HCT116 (cell line): ENCODE measurements at regions not wholly inside any gene's neighbourhood (a gene's known extent, or its start where the extent isn't known, plus 50 kb on each side); places are given as distances from the start of the nearest gene placed in this dataset.
"Not testable (repeated sequence)": the region's sequence is repeated elsewhere in the genome, so short reads cannot be mapped to it uniquely, and the experiment has no call there.

Experiments
- ATAC-seq: fragments of 200-7000 bp; cut with Tn5 transposase; 2 replicates; pipeline ENCODE4 v1.9.1; 2020; ENCODE audit warnings: mild to moderate bottlenecking, moderate library complexity
- BruUV-seq: library from RNA; stranded (reverse); fragments of 400-500 nt; replicated peaks from 2 replicates; lab custom pipeline; 2021; lab: Mats Ljungman, UMichigan
- CTCF ChIA-PET: fragments of 300-600 bp; sonication (Branson Sonifier 250); formaldehyde crosslinking; loops from one replicate; lab custom pipeline; 2021; ENCODE audit warnings: antibody characterized with exemption; lab: Charles Lee
- POLR2A ChIA-PET: fragments of 300-600, 350-600 bp; sonication (Branson Sonifier 250); formaldehyde crosslinking; loops from one replicate; lab custom pipeline; 2021; ENCODE audit warnings: antibody characterized with exemption; lab: Charles Lee
- RAD21 ChIA-PET, 2 experiments: fragments of 300-600 bp; sonication (Branson Sonifier 250); formaldehyde crosslinking; loops; one replicate each; lab custom pipeline; 2023; ENCODE audit warnings: low total read pairs in 2 of 2; ENCODE audit not compliant: uncharacterized antibody in 2 of 2, unreplicated experiment in 2 of 2, low non-redundant PET in 1 of 2; lab: Charles Lee
- DNase-seq: peaks from one replicate; pipeline ENCODE4 v3.0.0-alpha.2; 2010; ENCODE audit warnings: low read depth, low spot score
- H2AFZ ChIP-seq: fragments of 200-600 bp; shearing (Covaris generic), sonication (generic); 2 replicates; pipeline ENCODE4 v1.6.1; 2017; ENCODE audit warnings: low read depth, mixed run types, mixed read lengths, antibody characterized with exemption, low read length; ENCODE audit not compliant: poor library complexity, severe bottlenecking
- H3K27ac ChIP-seq: 2 replicates; pipeline ENCODE4 v1.5.1; 2012; ENCODE audit warnings: low read depth, low read length
- H3K27me3 ChIP-seq: fragments of 200-600 bp; sonication (generic); 2 replicates; pipeline ENCODE4 v1.6.1; 2016; ENCODE audit warnings: mixed run types, low read length, mixed read lengths; ENCODE audit not compliant: insufficient read depth
- H3K36me3 ChIP-seq, 2 experiments: fragments of 200-500 bp in 1 of 2; fragments of 200-600 bp in 1 of 2; sonication (Bioruptor generic) in 1 of 2; sonication (generic) in 1 of 2; 2 replicates each; pipeline versions ENCODE4 v1.5.1 to v1.6.1; 2014 to 2016; ENCODE audit warnings: low read length in 2 of 2, inconsistent platforms in 1 of 2, mixed read lengths in 1 of 2, mixed run types in 1 of 2; ENCODE audit not compliant: insufficient read depth in 2 of 2, control insufficient read depth in 1 of 2
- H3K4me1 ChIP-seq, 2 experiments: fragments of 200-600 bp in 1 of 2; sonication (generic) in 1 of 2; 2 replicates each; pipeline versions ENCODE4 v1.5.1 to v1.6.1; 2012 to 2017; ENCODE audit warnings: low read length in 2 of 2, inconsistent platforms in 1 of 2, mild to moderate bottlenecking in 1 of 2, mixed read lengths in 1 of 2, mixed run types in 1 of 2, moderate library complexity in 1 of 2; ENCODE audit not compliant: insufficient read depth in 2 of 2, control insufficient read depth in 1 of 2
- H3K4me2 ChIP-seq: fragments of 200-600 bp; sonication (generic); 2 replicates; pipeline ENCODE4 v1.6.1; 2017; ENCODE audit warnings: mixed run types, low read length, mixed read lengths
- H3K4me3 ChIP-seq, 2 experiments: fragments of 200-600 bp in 1 of 2; sonication (generic) in 1 of 2; replicated peaks in 1 of 2; 2 replicates each; pipeline ENCODE4 v1.5.1; 2011 to 2016; ENCODE audit warnings: low read length in 2 of 2, control low read depth in 1 of 2, low read depth in 1 of 2, mild to moderate bottlenecking in 1 of 2, mixed read lengths in 1 of 2, mixed run types in 1 of 2
- H3K79me2 ChIP-seq: fragments of 200-600 bp; sonication (generic); 2 replicates; pipeline ENCODE4 v1.6.1; 2017; ENCODE audit warnings: mild to moderate bottlenecking, mixed run types, low read length, moderate library complexity, mixed read lengths; ENCODE audit not compliant: insufficient read depth
- H3K9ac ChIP-seq: fragments of 200-600 bp; sonication (generic); 2 replicates; pipeline ENCODE4 v1.6.1; 2016; ENCODE audit warnings: low read length, mixed read lengths
- H3K9me2 ChIP-seq: fragments of 200-600 bp; sonication (generic), shearing (Covaris generic); 2 replicates; pipeline ENCODE4 v1.6.1; 2017; ENCODE audit warnings: mixed run types, mild to moderate bottlenecking, moderate library complexity; ENCODE audit not compliant: insufficient read depth
- H3K9me3 ChIP-seq, 2 experiments: fragments of 200-500 bp in 1 of 2; fragments of 200-600 bp in 1 of 2; sonication (Bioruptor generic) in 1 of 2; sonication (generic) in 1 of 2; 2 replicates each; pipeline ENCODE4 v1.6.1; 2014 to 2017; ENCODE audit warnings: low read length in 2 of 2, mixed read lengths in 2 of 2, inconsistent platforms in 1 of 2, low read depth in 1 of 2, mild to moderate bottlenecking in 1 of 2, mixed run types in 1 of 2, moderate library complexity in 1 of 2; ENCODE audit not compliant: control insufficient read depth in 1 of 2, insufficient read depth in 1 of 2
- H4K20me1 ChIP-seq: fragments of 200-600 bp; sonication (generic), shearing (Covaris generic); 2 replicates; pipeline ENCODE4 v1.6.1; 2017; ENCODE audit warnings: mixed run types, mild to moderate bottlenecking, moderate library complexity; ENCODE audit not compliant: insufficient read depth
- CTCF ChIP-seq, 3 experiments: fragments of 200-600 bp in 1 of 3; sonication (generic) in 1 of 3; IDR thresholded peaks in 2 of 3; conservative IDR thresholded peaks in 1 of 3; 2 replicates each; pipeline ENCODE4 v1.5.1; 2012 to 2017; ENCODE audit warnings: low read depth in 2 of 3, low read length in 2 of 3, antibody characterized with exemption in 1 of 3, borderline replicate concordance in 1 of 3, control low read depth in 1 of 3, mild to moderate bottlenecking in 1 of 3, mixed read lengths in 1 of 3, mixed run types in 1 of 3, moderate library complexity in 1 of 3; ENCODE audit not compliant: insufficient read depth in 1 of 3
- EZH2phosphoT487 ChIP-seq: fragments of 200-600 bp; IDR thresholded peaks from 2 replicates; pipeline ENCODE4 v1.6.1; 2018; ENCODE audit warnings: antibody characterized with exemption, borderline replicate concordance
- POLR2AphosphoS5 ChIP-seq: IDR thresholded peaks from 2 replicates; pipeline ENCODE4 v1.6.1; 2011; ENCODE audit warnings: mild to moderate bottlenecking, low read depth, low read length, moderate library complexity
- RAD21 ChIP-seq: IDR thresholded peaks from 2 replicates; pipeline ENCODE4 v1.6.1; 2012; ENCODE audit warnings: low read depth, mild to moderate bottlenecking
- ZNF274 ChIP-seq: fragments of 200-500 bp; sonication (Bioruptor generic); IDR thresholded peaks from 2 replicates; pipeline ENCODE4 v1.6.1; 2014; ENCODE audit warnings: mild to moderate bottlenecking, low read depth, low read length, inconsistent platforms
- intact Hi-C: fragments of 100-400 bp; cut with micrococcal nuclease; formaldehyde crosslinking; loops from 2 replicates; pipeline ENCODE4 v1.10.0; 2022

- H3K4me1 ChIP-seq: no peaks in the 10 kb centered on the region
- no peaks in the 10 kb centered on the region for H3K79me2 ChIP-seq
- no peak overlapping the region for H3K9ac ChIP-seq
- DNase-seq: peak; percentile 43
- POLR2A ChIA-PET: no interaction called here
- intact Hi-C loops: no loop called here
- CTCF ChIA-PET: interaction anchor here (1.0 to 1.6 kb wide), 7 partner anchors 13 to 115 kb away, joined by 3 to 5 read pairs (median 4); no protein-coding TSS in a partner anchor
- RAD21 ChIA-PET: interaction anchor here in 1 of 2 experiments (0.6 kb wide), 1 partner anchor 12 kb away, joined by 4 read pairs; no protein-coding TSS in a partner anchor
- H3K27me3 ChIP-seq: peaks cover 16% of the 10 kb centered on the region; the same call in 1 of the 2 replicates
- no peaks in the 10 kb centered on the region for H3K9me2 ChIP-seq
- H3K9me3 ChIP-seq: no peaks in the 10 kb centered on the region
- no peaks in the 10 kb centered on the region; the same call in 1 of the 2 replicates for H4K20me1 ChIP-seq
- no peaks in the 10 kb centered on the region for H3K36me3 ChIP-seq
- peak overlapping the region; percentile 3; the same call in 1 of the 2 replicates for H3K4me2 ChIP-seq
- no TSS peak for BruUV-seq
- no peak overlapping the region for H3K4me3 ChIP-seq
- peak overlapping the region; percentile 51 for H2AFZ ChIP-seq
- TF ChIP-seq POLR2AphosphoS5 (no peak), RAD21 (no peak), ZNF274 (no peak), CTCF (IDR thresholded peaks at IDR 0.05 in 2 of 3, conservative IDR thresholded peaks at IDR 0.05 in 1 of 3; ENCODE audit: borderline replicate concordance in 1 of 3, insufficient read depth in 1 of 3, low read depth in 2 of 3, low read length in 2 of 3) (peak; percentile 42 to 86 (median 77); a peak in 5 of 6 replicates), EZH2phosphoT487 (no peak)
- no peak overlapping the region for H3K27ac ChIP-seq
- ATAC-seq: peak; percentile 95
Measured at GRCh38 chr6:159540152-159540551, 152.9 kb downstream of the SOD2 start.

- CTCF ChIA-PET, H3K4me3 ChIP-seq, BruUV-seq, H3K4me1 ChIP-seq, H3K9ac ChIP-seq, H3K9me3 ChIP-seq, H3K9me2 ChIP-seq, RAD21 ChIA-PET, ATAC-seq, H2AFZ ChIP-seq, H3K4me2 ChIP-seq, H3K79me2 ChIP-seq, H3K36me3 ChIP-seq, DNase-seq, H4K20me1 ChIP-seq, H3K27ac ChIP-seq, intact Hi-C loops, POLR2A ChIA-PET: not testable (repeated sequence)
- H3K27me3 ChIP-seq: peaks cover 33% of the 10 kb centered on the region
Measured at GRCh38 chr6:159538031-159538430, 155.0 kb downstream of the SOD2 start.
